ENCODE measurements at regions not wholly inside any gene's neighbourhood (a gene's known extent, or its start where the extent isn't known, plus 50 kb on each side); places are given as distances from the start of the nearest gene placed in this dataset.
"Not testable (repeated sequence)": the region's sequence is repeated elsewhere in the genome, so short reads cannot be mapped to it uniquely, and the experiment has no call there.

- TF ChIP-seq CTCF, POLR2A (IDR thresholded peaks at IDR 0.05): not testable (repeated sequence)
These were observed 68.5 kb upstream of the ADTRP start for GRCh38 chr6:11847068-11847467.
